ENCODE measurements at regions not wholly inside any gene's neighbourhood (a gene's known extent, or its start where the extent isn't known, plus 50 kb on each side); places are given as distances from the start of the nearest gene placed in this dataset.
"Not testable (repeated sequence)": the region's sequence is repeated elsewhere in the genome, so short reads cannot be mapped to it uniquely, and the experiment has no call there.

GRCh38 chr20:6715401-6715941 is 52.0 kb upstream of the BMP2 start:
- no peak for DNase-seq

GRCh38 chr20:6714279-6714711 is 53.2 kb upstream of the BMP2 start:
- no peak for DNase-seq

- DNase-seq: no peak
Observed at GRCh38 chr20:6711951-6712649, 55.4 kb upstream of the BMP2 start.

- DNase-seq: no peak
Observed at GRCh38 chr20:6709910-6710595, 57.4 kb upstream of the BMP2 start.

GRCh38 chr20:6708010-6708409 is 59.5 kb upstream of the BMP2 start:
- no peak for DNase-seq

GRCh38 chr20:6707321-6707831 is 60.1 kb upstream of the BMP2 start:
- no peak for DNase-seq

GRCh38 chr20:6705926-6706548 is 61.4 kb upstream of the BMP2 start:
- no peak for DNase-seq

GRCh38 chr20:6705106-6705766 is 62.2 kb upstream of the BMP2 start:
- no peak for DNase-seq

- DNase-seq: no peak
Observed at GRCh38 chr20:6704132-6704861, 63.2 kb upstream of the BMP2 start.

GRCh38 chr20:6703656-6704055 is 63.8 kb upstream of the BMP2 start:
- no peak for DNase-seq

- no peak for DNase-seq
Observed at GRCh38 chr20:6703047-6703446, 64.4 kb upstream of the BMP2 start.

GRCh38 chr20:6702144-6702543 is 65.3 kb upstream of the BMP2 start:
- DNase-seq: no peak

GRCh38 chr20:6700563-6701329 is 66.7 kb upstream of the BMP2 start:
- no peak for DNase-seq

- DNase-seq: no peak
Observed at GRCh38 chr20:6699921-6700562, 67.4 kb upstream of the BMP2 start.

GRCh38 chr20:6698723-6699122 is 68.8 kb upstream of the BMP2 start:
- no peak for DNase-seq

- no peak for DNase-seq
Observed at GRCh38 chr20:6698056-6698455, 69.4 kb upstream of the BMP2 start.

GRCh38 chr20:6697228-6697972 is 70.1 kb upstream of the BMP2 start:
- DNase-seq: no peak

GRCh38 chr20:6696001-6696400 is 71.5 kb upstream of the BMP2 start:
- DNase-seq: no peak

GRCh38 chr20:6693808-6694198 is 73.7 kb upstream of the BMP2 start:
- DNase-seq: not testable (repeated sequence)

GRCh38 chr20:6693178-6693807 is 74.2 kb upstream of the BMP2 start:
- no peak for DNase-seq

Measured in NCI-H1436 (cell line).